ENCODE measurements at regions not wholly inside any gene's neighbourhood (a gene's known extent, or its start where the extent isn't known, plus 50 kb on each side); places are given as distances from the start of the nearest gene placed in this dataset.
"Not testable (repeated sequence)": the region's sequence is repeated elsewhere in the genome, so short reads cannot be mapped to it uniquely, and the experiment has no call there.

DNA sequence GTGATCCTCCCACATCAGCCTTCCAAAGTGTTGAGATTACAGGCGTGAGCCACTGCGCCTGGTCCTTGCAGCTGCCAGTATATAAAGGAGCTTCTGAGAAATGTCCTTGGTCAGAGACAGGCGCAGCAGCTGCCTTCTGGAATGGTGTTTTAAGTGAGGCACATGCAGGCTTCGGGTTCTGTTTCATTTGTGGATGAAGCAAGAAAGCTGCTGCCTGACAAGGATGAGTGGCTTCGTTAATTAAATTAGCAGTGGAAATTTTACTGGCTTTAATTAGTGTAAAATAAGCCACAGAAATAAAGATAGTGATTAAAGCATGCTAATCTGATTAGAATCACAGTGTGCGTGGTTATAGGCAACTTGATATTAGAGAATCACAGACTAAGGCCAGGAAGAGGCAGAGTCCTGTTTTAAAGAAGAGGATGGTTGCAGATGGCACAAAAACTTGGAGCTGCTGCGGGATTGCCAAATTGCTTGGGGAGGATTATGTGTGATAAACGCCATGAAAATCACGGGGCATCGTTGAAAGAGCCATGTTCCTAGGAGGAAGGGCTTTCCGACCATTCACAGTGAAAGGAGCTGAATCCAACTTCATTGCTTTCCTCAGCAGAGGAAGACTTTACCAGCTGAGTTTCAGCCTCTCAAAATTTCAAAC is 348.4 kb upstream of the FAT1 start:
- no peak for DNase-seq

GRCh38 chr4:187073820-187074219 is 350.2 kb upstream of the FAT1 start:
- DNase-seq = no peak

- DNase-seq = no peak
Measured at GRCh38 chr4:187075514-187075913, 351.9 kb upstream of the FAT1 start.

- DNase-seq = no peak
Measured at GRCh38 chr4:187077744-187078401, 354.2 kb upstream of the FAT1 start.

DNA sequence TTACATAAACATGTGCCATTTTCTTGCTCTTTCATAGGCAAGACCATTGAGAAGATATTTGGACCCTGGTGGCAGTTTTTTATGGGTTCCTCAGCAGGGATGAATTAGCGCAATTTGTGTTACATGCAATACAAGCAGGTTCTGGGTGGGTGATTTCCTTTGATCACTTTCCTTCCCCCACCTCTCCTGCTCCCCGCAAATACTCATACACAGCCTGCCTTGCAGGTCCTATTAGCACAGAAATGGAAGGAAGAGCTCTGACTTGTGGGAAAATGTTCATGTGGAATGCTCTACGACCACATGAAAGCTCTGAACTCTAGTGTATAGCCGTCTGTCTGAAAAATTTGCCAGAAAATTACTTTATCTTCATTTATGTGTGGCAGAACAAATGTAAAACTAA is 361.0 kb upstream of the FAT1 start:
- DNase-seq = no peak

GRCh38 chr4:187085339-187085738 is 361.7 kb upstream of the FAT1 start:
- DNase-seq = no peak

DNA sequence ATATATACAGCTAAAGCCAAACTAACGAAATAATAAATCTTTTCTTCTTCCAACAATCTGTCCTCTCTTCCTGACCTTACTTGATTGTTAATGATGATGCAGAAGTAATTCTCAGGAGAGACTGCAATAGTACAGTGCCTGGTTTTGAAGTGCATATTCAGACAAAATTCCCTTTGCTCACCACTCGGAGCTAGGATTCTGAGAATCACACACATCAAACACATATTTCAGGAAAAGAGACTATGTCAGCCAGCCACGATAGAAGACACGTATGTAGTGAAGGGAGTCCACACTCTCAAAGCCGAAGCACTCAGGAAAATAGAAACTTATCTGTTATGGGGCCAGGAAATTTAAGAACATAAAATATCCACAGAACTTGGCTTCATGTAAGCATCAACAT is 362.5 kb upstream of the FAT1 start:
- no peak for DNase-seq

DNA sequence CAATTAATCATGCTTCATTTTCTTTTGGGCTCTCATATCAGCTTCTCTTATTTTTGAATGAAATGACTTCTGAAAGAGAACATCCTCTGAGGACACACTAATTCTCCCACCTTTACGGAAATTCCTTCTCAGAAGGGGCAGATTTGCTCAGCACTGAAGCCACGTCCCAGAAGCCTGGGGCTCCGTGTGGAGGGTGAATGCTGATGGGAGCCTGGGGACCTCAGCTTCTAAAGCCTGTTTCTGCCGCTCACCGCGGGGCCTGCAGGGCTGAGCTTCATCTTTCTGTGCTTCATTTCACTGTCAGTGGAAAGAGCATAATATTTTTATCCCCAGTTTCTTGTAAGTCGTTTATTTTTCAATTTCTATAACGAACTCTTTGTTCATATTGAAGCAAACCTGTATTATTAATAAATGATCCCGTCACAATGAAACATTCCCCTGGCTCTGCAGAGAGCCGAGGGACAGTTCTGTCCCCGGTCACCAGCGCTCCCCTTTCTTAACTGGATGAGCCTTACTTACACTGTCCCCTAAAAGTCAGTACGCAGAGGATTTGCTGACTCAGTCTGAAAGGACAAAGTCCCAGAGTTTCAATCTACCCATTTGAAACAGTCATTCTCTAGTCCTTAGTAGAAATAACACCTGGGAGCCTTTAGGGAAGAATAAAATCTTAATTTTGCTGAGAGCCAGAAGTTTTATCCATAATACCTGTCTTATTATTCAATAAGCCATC is 364.6 kb upstream of the FAT1 start:
- DNase-seq = no peak

DNA sequence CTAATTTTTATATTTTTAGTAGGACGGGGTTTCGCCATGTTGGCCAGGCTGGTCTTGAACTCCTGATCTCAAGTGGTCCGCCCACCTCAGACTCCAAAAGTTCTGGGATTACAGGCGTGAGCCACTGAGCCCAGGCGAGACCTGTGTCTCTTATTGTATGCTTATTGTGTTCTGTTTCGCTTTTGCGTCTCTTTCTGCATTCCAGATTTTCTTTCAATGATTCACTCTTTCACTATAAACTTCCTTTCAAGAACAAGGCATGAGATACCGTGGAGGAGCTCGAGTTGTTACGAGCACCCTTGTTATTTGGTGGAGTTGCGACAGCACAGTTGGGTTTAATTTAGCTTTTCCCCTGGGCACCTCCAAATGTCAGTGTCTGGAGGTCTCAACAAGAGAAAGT is 366.7 kb upstream of the FAT1 start:
- DNase-seq = no peak

DNA sequence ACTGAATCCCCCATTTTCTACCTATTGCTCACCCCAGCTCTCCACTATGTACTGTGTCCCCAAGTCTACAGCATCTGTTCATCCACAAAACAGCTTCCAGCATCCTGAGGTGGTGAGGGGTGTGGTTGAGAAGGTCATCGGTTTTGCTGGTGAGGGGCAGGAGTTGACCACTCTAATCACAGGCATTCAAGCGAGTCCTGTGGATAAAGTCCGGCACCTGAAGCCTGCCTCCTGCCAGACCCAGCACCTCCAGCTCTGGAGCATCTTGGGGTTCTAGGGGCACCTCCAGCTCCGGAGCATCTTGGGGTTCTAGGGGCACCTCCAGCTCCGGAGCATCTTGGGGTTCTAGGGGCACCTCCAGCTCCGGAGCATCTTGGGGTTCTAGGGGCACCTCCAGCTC is 367.2 kb upstream of the FAT1 start:
- not testable (repeated sequence) for DNase-seq

- no peak for DNase-seq
Measured at GRCh38 chr4:187094144-187094543, 370.5 kb upstream of the FAT1 start.

DNA sequence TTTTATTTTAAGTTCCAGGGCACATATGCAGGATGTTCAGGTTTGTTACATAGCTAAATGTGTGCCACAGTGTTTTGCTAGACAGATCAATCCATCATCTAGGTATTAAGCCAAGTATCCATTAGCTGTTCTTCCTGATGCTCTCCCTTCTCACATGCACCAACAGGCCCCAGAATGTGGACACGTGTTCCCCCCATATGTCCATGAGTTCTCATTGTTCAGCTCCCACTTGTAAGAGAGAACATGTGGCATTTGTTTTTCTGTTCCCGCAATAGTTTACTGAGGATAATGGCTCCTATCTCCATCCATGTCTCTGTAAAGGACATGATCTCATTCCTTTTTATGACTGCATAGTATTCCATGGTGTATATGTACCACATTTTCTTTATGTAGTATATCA is 374.8 kb upstream of the FAT1 start:
- DNase-seq = no peak

DNA sequence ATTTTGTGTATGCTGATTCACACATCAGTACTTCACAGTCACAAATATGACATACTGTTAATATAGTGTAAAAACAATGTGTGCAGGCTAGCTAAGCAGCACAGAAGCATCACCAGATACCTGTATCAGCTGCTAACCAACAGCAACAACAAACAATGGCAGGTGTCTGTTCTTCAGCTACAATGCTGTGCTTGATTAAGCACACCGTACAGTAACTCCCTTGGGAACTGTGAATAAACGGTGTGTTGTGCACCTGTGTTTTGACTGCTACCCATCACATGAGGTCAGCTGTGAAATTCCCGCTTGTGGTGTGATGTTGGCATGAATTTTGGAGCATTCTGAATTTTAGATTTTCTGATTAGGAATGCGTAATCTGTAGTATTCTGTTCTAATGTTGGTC is 379.7 kb upstream of the FAT1 start:
- no peak for DNase-seq

- DNase-seq = no peak
Measured at GRCh38 chr4:187108845-187109244, 385.2 kb upstream of the FAT1 start.

DNA sequence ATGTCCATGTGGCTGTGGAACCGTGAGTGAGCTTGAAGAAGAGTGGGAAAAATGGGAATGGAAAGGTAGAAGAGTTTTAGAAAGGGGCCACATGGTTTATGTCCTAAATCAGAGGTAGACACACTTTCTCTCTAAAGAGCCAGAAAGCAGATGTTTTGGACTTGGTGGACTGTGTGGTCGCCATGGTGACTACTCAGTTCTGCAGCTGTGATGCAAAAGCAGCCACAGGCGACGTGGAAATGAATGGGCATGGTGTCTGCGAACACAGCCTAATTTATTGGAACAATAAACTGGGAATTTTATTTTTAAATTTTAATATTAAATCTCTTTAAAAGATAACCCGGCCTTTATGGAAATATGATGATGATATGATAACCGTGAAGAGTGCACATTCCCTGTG is 386.0 kb upstream of the FAT1 start:
- no peak for DNase-seq

DNA sequence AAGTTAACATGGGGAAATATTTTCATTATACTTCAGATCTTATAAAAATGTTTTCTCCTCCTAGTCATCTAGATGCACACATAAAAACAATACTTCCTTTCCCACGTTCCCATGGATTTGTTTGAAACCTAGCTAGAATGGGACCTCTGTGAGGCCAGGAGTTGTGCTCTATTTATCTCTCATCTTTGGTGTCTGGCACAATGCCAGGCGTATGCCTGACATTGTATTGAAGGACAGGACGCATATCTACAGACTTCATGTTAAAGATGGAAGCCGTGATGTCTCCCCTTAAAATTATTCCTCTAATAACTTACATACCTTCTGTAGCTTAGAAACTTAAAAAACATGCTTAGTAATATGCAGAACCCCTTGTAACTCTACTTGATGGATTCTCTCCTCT is 394.5 kb upstream of the FAT1 start:
- DNase-seq = no peak

- DNase-seq = no peak
Measured at GRCh38 chr4:187118602-187119120, 395.0 kb upstream of the FAT1 start.

- no peak for DNase-seq
Measured at GRCh38 chr4:187124331-187124730, 400.7 kb upstream of the FAT1 start.

GRCh38 chr4:187125062-187125461 is 401.4 kb upstream of the FAT1 start:
- DNase-seq = no peak

DNA sequence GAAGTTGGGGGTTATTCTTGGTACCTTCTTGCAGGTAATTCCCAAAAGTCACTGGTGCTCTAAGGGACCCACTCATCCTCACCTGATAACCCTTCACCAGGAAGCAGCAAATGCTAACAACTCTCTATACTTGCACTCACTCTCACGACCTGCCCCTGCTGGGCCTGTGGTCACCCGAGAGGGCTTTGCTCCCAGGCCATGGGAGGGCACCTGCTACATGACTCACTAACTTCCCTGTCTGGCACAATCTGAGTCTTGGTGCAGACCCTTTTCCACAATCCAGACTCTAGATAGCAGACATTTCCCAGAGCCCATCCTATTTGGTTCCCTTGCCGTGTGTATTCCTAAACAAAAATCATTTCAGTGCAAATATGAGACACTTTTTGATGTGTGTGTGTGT is 403.8 kb upstream of the FAT1 start:
- DNase-seq = no peak

GRCh38 chr4:187128222-187128621 is 404.6 kb upstream of the FAT1 start:
- DNase-seq = no peak

DNA sequence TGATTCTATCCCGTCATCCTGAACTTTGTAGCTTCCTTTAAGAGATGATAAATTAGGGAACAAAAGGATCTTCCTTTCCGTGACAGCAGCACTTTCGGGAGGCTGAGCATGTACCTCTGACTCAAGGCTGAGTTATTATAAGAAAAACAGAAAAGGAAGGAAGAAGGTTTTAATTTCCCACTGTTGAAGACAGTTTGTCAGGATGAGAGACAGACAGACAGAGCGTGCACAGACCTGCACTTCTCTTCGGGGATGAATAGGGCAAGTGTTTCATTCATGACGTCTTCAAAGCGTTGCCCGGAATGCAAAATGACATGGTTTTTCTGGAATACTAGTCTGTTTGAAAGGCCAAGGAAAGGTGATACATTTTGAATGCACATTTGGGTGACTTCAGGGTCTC is 405.3 kb upstream of the FAT1 start:
- DNase-seq = no peak

DNA sequence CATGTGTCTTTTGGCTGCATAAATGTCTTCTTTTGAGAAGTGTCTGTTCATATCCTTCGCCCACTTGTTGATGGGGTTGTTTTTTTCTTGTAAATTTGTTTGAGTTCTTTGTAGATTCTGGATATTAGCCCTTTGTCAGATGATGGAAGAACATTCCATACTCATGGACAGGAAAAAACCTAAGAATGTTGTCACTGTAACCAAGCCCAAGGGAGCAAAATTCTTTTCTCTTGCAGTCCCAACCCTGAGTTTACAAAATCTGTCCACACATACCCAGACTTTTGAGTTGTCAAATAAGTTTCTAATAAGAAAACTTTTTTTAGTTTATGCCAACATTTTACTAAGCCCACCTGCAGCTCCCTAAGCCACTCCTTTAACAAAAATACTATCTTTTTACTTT is 408.2 kb upstream of the FAT1 start:
- not testable (repeated sequence) for DNase-seq

DNA sequence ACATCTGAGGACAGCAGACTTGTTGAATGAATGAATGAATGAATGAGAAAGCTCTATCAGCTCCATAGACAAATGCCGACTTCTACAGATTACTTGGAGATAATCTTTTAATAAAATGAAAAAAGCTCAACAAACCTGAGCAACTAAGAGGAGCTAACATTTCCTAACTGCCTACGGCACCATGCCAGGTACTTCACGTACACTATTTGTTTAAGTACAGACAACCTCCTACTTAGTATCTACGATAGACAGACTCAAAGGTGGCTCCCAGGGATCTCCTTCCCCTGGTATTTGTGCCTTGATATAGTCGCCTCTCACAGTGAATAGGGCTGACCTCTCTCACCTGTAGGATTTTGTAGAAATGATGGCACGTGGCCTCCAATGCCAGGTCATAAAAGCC is 412.2 kb upstream of the FAT1 start:
- no peak for DNase-seq
